Prostate gland (tissue), 2 donors: ENCODE measurements at regions not wholly inside any gene's neighbourhood (a gene's known extent, or its start where the extent isn't known, plus 50 kb on each side); places are given as distances from the start of the nearest gene placed in this dataset.

ENCODE experiments used
- DNase-seq: peaks from one replicate; pipeline ENCODE4 v3.0.0-alpha.2; 2019; ENCODE audit warnings: low spot score
- H3K27ac ChIP-seq, 2 donors: fragments of 200-600 bp; sonication (generic); 2 replicates each; pipeline ENCODE4 v1.5.1; 2017 to 2019
- H3K27me3 ChIP-seq: fragments of 200-600 bp; sonication (generic); replicated peaks from 2 replicates; pipeline ENCODE4 v1.5.1; 2019; ENCODE audit not compliant: insufficient read depth
- H3K36me3 ChIP-seq, 2 donors: fragments of 200-600 bp; sonication (generic); 1 replicate in 1 of 2; 2 replicates in 1 of 2; pipeline versions ENCODE4 v1.5.1 to v1.8.1; 2017 to 2019
- H3K4me1 ChIP-seq: fragments of 200-600 bp; sonication (generic); replicated peaks from 2 replicates; pipeline ENCODE4 v1.5.1; 2019
- H3K4me3 ChIP-seq, 2 donors: fragments of 200-600 bp; sonication (generic); 2 replicates each; pipeline ENCODE4 v1.5.1; 2017 to 2019
- H3K9me3 ChIP-seq: fragments of 200-600 bp; sonication (generic); 2 replicates; pipeline ENCODE4 v1.5.1; 2017
- POLR2A ChIP-seq: fragments of 450-650 bp; IDR thresholded peaks from one replicate; pipeline ENCODE4 v1.6.1; 2016; ENCODE audit warnings: antibody characterized with exemption, mild to moderate bottlenecking
- POLR2AphosphoS5 ChIP-seq: sonication (generic); formaldehyde crosslinking; IDR thresholded peaks from one replicate; pipeline ENCODE4 v1.6.1; 2017; ENCODE audit warnings: antibody characterized with exemption
- WGBS: methylation state at CpG from one replicate; pipeline ENCODE4 v1.1.5; 2018; 5-methylcytosine and 5-hydroxymethylcytosine counted together
- intact Hi-C: fragments of 100-400 bp; cut with DNase I; formaldehyde crosslinking; loops from one replicate; pipeline ENCODE4 v1.14.2; 2022
- TF ChIP-seq, protein P1 (sequence below), 4 experiments: fragments of 200-600 bp in 2 of 4; fragments of 450-650 bp in 2 of 4; sonication (generic) in 2 of 4; IDR thresholded peaks; 1 replicate in 3 of 4; 2 replicates in 1 of 4; pipeline ENCODE4 v1.5.1; 2016 to 2019; ENCODE audit warnings: antibody characterized with exemption in 4 of 4, mild to moderate bottlenecking in 2 of 4, moderate library complexity in 2 of 4

DNA sequence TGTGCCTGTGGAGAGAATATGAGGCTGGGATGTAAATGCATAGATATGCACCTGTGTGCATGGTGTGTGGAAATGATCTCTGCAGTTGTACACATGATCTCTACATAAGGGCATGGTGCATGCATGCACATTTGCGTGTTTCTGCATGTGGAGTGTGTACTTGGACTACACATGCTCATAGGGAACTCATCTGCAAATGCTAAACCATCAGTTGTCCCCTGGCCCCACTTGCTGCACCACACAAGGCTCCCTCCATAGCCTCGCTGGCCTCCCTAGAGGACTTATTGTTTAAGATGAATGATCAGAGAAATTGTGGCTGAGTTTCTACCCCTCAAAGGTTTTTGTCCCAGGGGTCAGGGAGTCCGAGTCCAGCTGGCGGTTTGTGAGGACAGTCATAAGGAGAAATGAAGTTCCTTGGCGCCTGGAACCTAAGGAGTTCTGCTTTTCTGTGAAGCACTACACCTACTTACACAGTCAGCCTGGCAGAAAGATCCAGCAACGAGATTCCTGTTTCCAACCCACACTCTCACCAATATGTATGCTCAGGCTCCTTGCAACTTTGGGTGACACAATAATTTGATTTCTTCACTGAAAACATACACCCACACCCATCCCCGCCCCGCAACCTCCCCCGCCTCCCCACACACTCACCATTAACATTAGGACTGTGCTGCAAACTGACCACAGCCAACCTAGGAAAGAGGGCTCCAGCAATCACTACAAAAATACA is 79.9 kb upstream of the CPEB4 start:
- no peaks in the 10 kb centered on the region for H3K9me3 ChIP-seq
- H3K36me3 ChIP-seq, result no peaks in the 10 kb centered on the region
- no peaks in the 10 kb centered on the region for H3K4me1 ChIP-seq
- no peak overlapping the region for H3K4me3 ChIP-seq
- TF ChIP-seq POLR2A, result no peak
- TF ChIP-seq, protein P1, sequence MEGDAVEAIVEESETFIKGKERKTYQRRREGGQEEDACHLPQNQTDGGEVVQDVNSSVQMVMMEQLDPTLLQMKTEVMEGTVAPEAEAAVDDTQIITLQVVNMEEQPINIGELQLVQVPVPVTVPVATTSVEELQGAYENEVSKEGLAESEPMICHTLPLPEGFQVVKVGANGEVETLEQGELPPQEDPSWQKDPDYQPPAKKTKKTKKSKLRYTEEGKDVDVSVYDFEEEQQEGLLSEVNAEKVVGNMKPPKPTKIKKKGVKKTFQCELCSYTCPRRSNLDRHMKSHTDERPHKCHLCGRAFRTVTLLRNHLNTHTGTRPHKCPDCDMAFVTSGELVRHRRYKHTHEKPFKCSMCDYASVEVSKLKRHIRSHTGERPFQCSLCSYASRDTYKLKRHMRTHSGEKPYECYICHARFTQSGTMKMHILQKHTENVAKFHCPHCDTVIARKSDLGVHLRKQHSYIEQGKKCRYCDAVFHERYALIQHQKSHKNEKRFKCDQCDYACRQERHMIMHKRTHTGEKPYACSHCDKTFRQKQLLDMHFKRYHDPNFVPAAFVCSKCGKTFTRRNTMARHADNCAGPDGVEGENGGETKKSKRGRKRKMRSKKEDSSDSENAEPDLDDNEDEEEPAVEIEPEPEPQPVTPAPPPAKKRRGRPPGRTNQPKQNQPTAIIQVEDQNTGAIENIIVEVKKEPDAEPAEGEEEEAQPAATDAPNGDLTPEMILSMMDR (IDR thresholded peaks at IDR 0.05), result no peak
- TF ChIP-seq POLR2AphosphoS5, result no peak
- H3K27me3 ChIP-seq, result no peaks in the 10 kb centered on the region
- intact Hi-C loops, result no loop called here
- H3K27ac ChIP-seq, result no peak overlapping the region
- no peak for DNase-seq
- WGBS, result 89% methylated on average over 9 of the region's 9 CpGs

DNA sequence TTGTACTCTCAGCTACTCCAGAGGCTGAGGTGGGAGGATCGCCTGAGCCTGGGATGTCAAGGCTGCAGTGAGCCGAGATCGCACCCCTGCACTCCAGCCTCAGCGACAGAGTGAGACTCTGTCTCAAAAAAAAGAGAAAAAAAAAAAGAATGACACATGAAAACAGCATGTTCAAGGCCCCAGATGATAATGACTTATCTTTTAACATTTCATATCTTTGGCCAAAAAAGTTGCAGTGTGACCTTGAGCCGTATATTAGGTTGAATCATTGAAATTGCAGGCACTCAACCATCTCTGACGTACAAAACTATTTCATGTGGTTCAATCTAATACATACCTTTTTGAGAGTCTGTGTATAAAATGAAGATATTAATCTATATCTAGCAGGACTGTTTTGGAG is 79.1 kb upstream of the CPEB4 start:
- Histone ChIP-seq H3K27ac (no peak overlapping the region), H3K4me3 (no peak overlapping the region), H3K4me1 (no peaks in the 10 kb centered on the region), H3K9me3 (no peaks in the 10 kb centered on the region), H3K36me3 (no peaks in the 10 kb centered on the region), H3K27me3 (no peaks in the 10 kb centered on the region)
- WGBS, result 87% methylated on average over 6 of the region's 6 CpGs
- TF ChIP-seq POLR2AphosphoS5 (no peak), POLR2A (no peak)
- intact Hi-C loops, result no loop called here
- no peak for DNase-seq

GRCh38 chr5:173812811-173813550 is 75.2 kb upstream of the CPEB4 start:
- DNase-seq, result no peak
- Histone ChIP-seq H3K36me3 (no peaks in the 10 kb centered on the region), H3K27me3 (no peaks in the 10 kb centered on the region), H3K27ac (no peak overlapping the region), H3K4me1 (no peaks in the 10 kb centered on the region), H3K9me3 (no peaks in the 10 kb centered on the region), H3K4me3 (no peak overlapping the region)
- intact Hi-C loops, result no loop called here
- TF ChIP-seq, protein P1 (IDR thresholded peaks at IDR 0.05), result no peak
- no peak for TF ChIP-seq POLR2A
- TF ChIP-seq POLR2AphosphoS5, result no peak

DNA sequence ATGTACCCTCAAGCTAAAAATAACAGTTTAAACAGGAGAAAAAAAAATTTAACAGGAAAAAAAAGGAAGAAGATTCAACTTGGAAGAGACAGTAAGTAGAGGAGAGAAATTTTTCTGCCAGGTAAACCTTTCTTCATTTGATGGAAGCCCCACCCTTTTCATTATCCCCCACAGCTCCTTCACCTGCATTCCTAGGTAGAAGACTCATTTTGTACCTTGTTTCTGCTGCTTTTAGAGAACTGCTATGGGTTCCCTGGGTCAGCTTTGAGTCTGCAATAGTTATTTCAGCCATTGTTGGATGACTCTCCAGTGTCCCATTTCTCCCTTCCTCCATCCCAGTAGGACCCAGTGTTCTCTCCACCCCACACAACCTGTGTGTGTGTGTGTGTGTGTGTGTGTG is 74.1 kb upstream of the CPEB4 start:
- TF ChIP-seq POLR2AphosphoS5, result no peak
- TF ChIP-seq, protein P1 (IDR thresholded peaks at IDR 0.05), result no peak
- no peak for TF ChIP-seq POLR2A
- no peak overlapping the region for H3K4me3 ChIP-seq
- H3K9me3 ChIP-seq, result no peaks in the 10 kb centered on the region
- intact Hi-C loops, result no loop called here
- no peak for DNase-seq
- no peak overlapping the region for H3K27ac ChIP-seq
- H3K36me3 ChIP-seq, result no peaks in the 10 kb centered on the region
- no peaks in the 10 kb centered on the region for H3K4me1 ChIP-seq
- no peaks in the 10 kb centered on the region for H3K27me3 ChIP-seq

DNA sequence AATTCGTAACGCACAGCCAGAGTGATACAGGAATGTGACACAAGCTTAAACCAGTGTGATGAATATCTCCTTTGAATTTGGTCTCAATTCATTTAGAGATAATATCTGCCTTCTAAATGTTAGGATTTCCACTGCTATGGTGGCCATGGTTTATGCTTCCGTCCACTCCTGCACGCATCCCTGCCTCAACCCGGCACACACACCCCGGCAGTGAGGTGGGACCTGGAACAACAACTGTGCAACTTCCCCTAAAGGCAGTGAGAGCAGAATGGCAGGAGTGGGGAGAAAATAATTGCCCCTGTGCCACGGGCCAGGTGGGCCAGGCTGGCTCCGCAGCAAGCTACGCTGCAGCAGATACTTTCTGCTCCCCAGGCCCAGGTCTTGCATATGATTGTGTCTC is 72.6 kb upstream of the CPEB4 start:
- no peak for DNase-seq
- TF ChIP-seq, protein P1 (IDR thresholded peaks at IDR 0.05), result no peak
- TF ChIP-seq POLR2A (no peak), POLR2AphosphoS5 (no peak)
- 85% methylated on average over 9 of the region's 9 CpGs for WGBS
- intact Hi-C loops, result no loop called here
- Histone ChIP-seq H3K27ac (no peak overlapping the region), H3K9me3 (no peaks in the 10 kb centered on the region), H3K36me3 (no peaks in the 10 kb centered on the region), H3K4me1 (no peaks in the 10 kb centered on the region), H3K27me3 (no peaks in the 10 kb centered on the region), H3K4me3 (no peak overlapping the region)
